Dendritic cell treated with granulocyte-macrophage colony-stimulating factor and Interleukin-4, amounts not matched to agents 40 ng/mL and 50 ng/mL, for 4 days (primary cell): ENCODE measurements at regions not wholly inside any gene's neighbourhood (a gene's known extent, or its start where the extent isn't known, plus 50 kb on each side); places are given as distances from the start of the nearest gene placed in this dataset.

Source experiments
- H3K27ac Mint-ChIP-seq: one replicate; pipeline ENCODE4 v1.8.0; 2022; ENCODE audit warnings: mild to moderate bottlenecking, mixed read lengths
- H3K27me3 Mint-ChIP-seq: one replicate; pipeline ENCODE4 v1.8.0; 2022; ENCODE audit warnings: mild to moderate bottlenecking, mixed read lengths
- H3K36me3 Mint-ChIP-seq: one replicate; pipeline ENCODE4 v1.8.0; 2022; ENCODE audit warnings: low read depth, mixed read lengths
- H3K4me1 Mint-ChIP-seq: one replicate; pipeline ENCODE4 v1.8.0; 2022; ENCODE audit warnings: low read depth, mixed read lengths
- H3K4me3 Mint-ChIP-seq: one replicate; pipeline ENCODE4 v1.8.0; 2022; ENCODE audit warnings: mild to moderate bottlenecking, moderate library complexity, mixed read lengths
- H3K9me3 Mint-ChIP-seq: one replicate; pipeline ENCODE4 v1.8.0; 2022; ENCODE audit warnings: mixed read lengths
- intact Hi-C: fragments of 100-400 bp; cut with micrococcal nuclease; formaldehyde crosslinking; loops from one replicate; pipeline ENCODE4 v1.15.0; 2022

- H3K9me3 Mint-ChIP-seq = no peaks in the 10 kb centered on the region
- H3K36me3 Mint-ChIP-seq = no peaks in the 10 kb centered on the region
- H3K27ac Mint-ChIP-seq = no peak overlapping the region
- intact Hi-C loops = no loop called here
- H3K4me1 Mint-ChIP-seq = peaks cover 21% of the 10 kb centered on the region
- H3K27me3 Mint-ChIP-seq = no peaks in the 10 kb centered on the region
- no peak overlapping the region for H3K4me3 Mint-ChIP-seq
Observed at GRCh38 chr17:77847221-77848085, 111.0 kb upstream of the TNRC6C start.

- Mint-ChIP-seq H3K27ac (no peak overlapping the region), H3K9me3 (no peaks in the 10 kb centered on the region), H3K27me3 (no peaks in the 10 kb centered on the region), H3K4me3 (no peak overlapping the region), H3K4me1 (peaks cover 13% of the 10 kb centered on the region), H3K36me3 (no peaks in the 10 kb centered on the region)
- intact Hi-C loops = no loop called here
Observed at GRCh38 chr17:77848257-77848656, 110.2 kb upstream of the TNRC6C start.

- peaks cover 2% of the 10 kb centered on the region for H3K27me3 Mint-ChIP-seq
- intact Hi-C loops = no loop called here
- H3K36me3 Mint-ChIP-seq = no peaks in the 10 kb centered on the region
- H3K4me1 Mint-ChIP-seq = peaks cover 12% of the 10 kb centered on the region
- H3K27ac Mint-ChIP-seq = no peak overlapping the region
- no peak overlapping the region for H3K4me3 Mint-ChIP-seq
- H3K9me3 Mint-ChIP-seq = no peaks in the 10 kb centered on the region
Observed at GRCh38 chr17:77849239-77849638, 109.3 kb upstream of the TNRC6C start.

- no peak overlapping the region for H3K27ac Mint-ChIP-seq
- no peak overlapping the region for H3K4me3 Mint-ChIP-seq
- H3K9me3 Mint-ChIP-seq = no peaks in the 10 kb centered on the region
- intact Hi-C loops = no loop called here
- no peaks in the 10 kb centered on the region for H3K36me3 Mint-ChIP-seq
- peaks cover 7% of the 10 kb centered on the region for H3K4me1 Mint-ChIP-seq
- H3K27me3 Mint-ChIP-seq = peaks cover 23% of the 10 kb centered on the region
Observed at GRCh38 chr17:77851921-77852320, 106.6 kb upstream of the TNRC6C start.

GRCh38 chr17:77852731-77853130 lies 105.8 kb upstream of the TNRC6C start:
- H3K4me1 Mint-ChIP-seq = no peaks in the 10 kb centered on the region
- H3K27ac Mint-ChIP-seq = no peak overlapping the region
- no peaks in the 10 kb centered on the region for H3K9me3 Mint-ChIP-seq
- no peak overlapping the region for H3K4me3 Mint-ChIP-seq
- H3K36me3 Mint-ChIP-seq = no peaks in the 10 kb centered on the region
- intact Hi-C loops = no loop called here
- H3K27me3 Mint-ChIP-seq = peaks cover 31% of the 10 kb centered on the region

- intact Hi-C loops = no loop called here
- Mint-ChIP-seq H3K36me3 (no peaks in the 10 kb centered on the region), H3K4me3 (no peak overlapping the region), H3K27ac (no peak overlapping the region), H3K9me3 (no peaks in the 10 kb centered on the region), H3K4me1 (no peaks in the 10 kb centered on the region), H3K27me3 (peaks cover 38% of the 10 kb centered on the region)
Observed at GRCh38 chr17:77853191-77853977, 105.1 kb upstream of the TNRC6C start.

GRCh38 chr17:77854083-77854758 lies 104.3 kb upstream of the TNRC6C start:
- Mint-ChIP-seq H3K9me3 (no peaks in the 10 kb centered on the region), H3K27me3 (peaks cover 46% of the 10 kb centered on the region), H3K27ac (no peak overlapping the region), H3K36me3 (no peaks in the 10 kb centered on the region), H3K4me3 (no peak overlapping the region), H3K4me1 (no peaks in the 10 kb centered on the region)
- intact Hi-C loops = no loop called here

GRCh38 chr17:77854759-77855745 lies 103.5 kb upstream of the TNRC6C start:
- H3K36me3 Mint-ChIP-seq = no peaks in the 10 kb centered on the region
- no peak overlapping the region for H3K27ac Mint-ChIP-seq
- no peaks in the 10 kb centered on the region for H3K9me3 Mint-ChIP-seq
- intact Hi-C loops = no loop called here
- no peak overlapping the region for H3K4me3 Mint-ChIP-seq
- H3K27me3 Mint-ChIP-seq = peaks cover 53% of the 10 kb centered on the region
- no peaks in the 10 kb centered on the region for H3K4me1 Mint-ChIP-seq

- Mint-ChIP-seq H3K27me3 (peaks cover 66% of the 10 kb centered on the region), H3K9me3 (no peaks in the 10 kb centered on the region), H3K27ac (no peak overlapping the region), H3K36me3 (no peaks in the 10 kb centered on the region), H3K4me3 (no peak overlapping the region), H3K4me1 (peaks cover 11% of the 10 kb centered on the region)
- intact Hi-C loops = no loop called here
Observed at GRCh38 chr17:77856551-77857305, 101.8 kb upstream of the TNRC6C start.

- Mint-ChIP-seq H3K4me3 (no peak overlapping the region), H3K4me1 (peaks cover 16% of the 10 kb centered on the region), H3K27ac (no peak overlapping the region), H3K9me3 (no peaks in the 10 kb centered on the region), H3K27me3 (peaks cover 69% of the 10 kb centered on the region), H3K36me3 (no peaks in the 10 kb centered on the region)
- intact Hi-C loops = no loop called here
Observed at GRCh38 chr17:77857306-77857555, 101.3 kb upstream of the TNRC6C start.

- no peak overlapping the region for H3K27ac Mint-ChIP-seq
- H3K4me3 Mint-ChIP-seq = no peak overlapping the region
- peaks cover 20% of the 10 kb centered on the region for H3K4me1 Mint-ChIP-seq
- H3K36me3 Mint-ChIP-seq = no peaks in the 10 kb centered on the region
- intact Hi-C loops = no loop called here
- H3K27me3 Mint-ChIP-seq = peaks cover 72% of the 10 kb centered on the region
- H3K9me3 Mint-ChIP-seq = no peaks in the 10 kb centered on the region
Observed at GRCh38 chr17:77857613-77858012, 100.9 kb upstream of the TNRC6C start.

- H3K4me1 Mint-ChIP-seq = peaks cover 24% of the 10 kb centered on the region
- no peak overlapping the region for H3K27ac Mint-ChIP-seq
- H3K27me3 Mint-ChIP-seq = peaks cover 77% of the 10 kb centered on the region
- no peak overlapping the region for H3K4me3 Mint-ChIP-seq
- H3K36me3 Mint-ChIP-seq = no peaks in the 10 kb centered on the region
- no peaks in the 10 kb centered on the region for H3K9me3 Mint-ChIP-seq
- intact Hi-C loops = no loop called here
Observed at GRCh38 chr17:77858291-77859034, 100.0 kb upstream of the TNRC6C start.
